Stimulated activated CD4-positive, alpha-beta T cell treated with anti-CD3 and anti-CD28 coated beads, Interleukin-15, amount 100 ng/mL, for 1 hour (primary cell): ENCODE measurements at regions not wholly inside any gene's neighbourhood (a gene's known extent, or its start where the extent isn't known, plus 50 kb on each side); places are given as distances from the start of the nearest gene placed in this dataset.
"Not testable (repeated sequence)": the region's sequence is repeated elsewhere in the genome, so short reads cannot be mapped to it uniquely, and the experiment has no call there.

Experiments
- DNase-seq, 2 donors: peaks; one replicate each; pipeline ENCODE4 v3.0.0-alpha.2; 2020; ENCODE audit warnings: low read depth in 1 of 2, low spot score in 1 of 2

- no peak for DNase-seq
Measured at GRCh38 chr3:150135287-150135721, 164.6 kb upstream of the PFN2 start.

- no peak for DNase-seq
Measured at GRCh38 chr3:150133293-150133692, 162.6 kb upstream of the PFN2 start.

- DNase-seq = no peak
Measured at GRCh38 chr3:150132101-150132749, 161.5 kb upstream of the PFN2 start.

- no peak for DNase-seq
Measured at GRCh38 chr3:150131663-150132062, 161.0 kb upstream of the PFN2 start.

DNA sequence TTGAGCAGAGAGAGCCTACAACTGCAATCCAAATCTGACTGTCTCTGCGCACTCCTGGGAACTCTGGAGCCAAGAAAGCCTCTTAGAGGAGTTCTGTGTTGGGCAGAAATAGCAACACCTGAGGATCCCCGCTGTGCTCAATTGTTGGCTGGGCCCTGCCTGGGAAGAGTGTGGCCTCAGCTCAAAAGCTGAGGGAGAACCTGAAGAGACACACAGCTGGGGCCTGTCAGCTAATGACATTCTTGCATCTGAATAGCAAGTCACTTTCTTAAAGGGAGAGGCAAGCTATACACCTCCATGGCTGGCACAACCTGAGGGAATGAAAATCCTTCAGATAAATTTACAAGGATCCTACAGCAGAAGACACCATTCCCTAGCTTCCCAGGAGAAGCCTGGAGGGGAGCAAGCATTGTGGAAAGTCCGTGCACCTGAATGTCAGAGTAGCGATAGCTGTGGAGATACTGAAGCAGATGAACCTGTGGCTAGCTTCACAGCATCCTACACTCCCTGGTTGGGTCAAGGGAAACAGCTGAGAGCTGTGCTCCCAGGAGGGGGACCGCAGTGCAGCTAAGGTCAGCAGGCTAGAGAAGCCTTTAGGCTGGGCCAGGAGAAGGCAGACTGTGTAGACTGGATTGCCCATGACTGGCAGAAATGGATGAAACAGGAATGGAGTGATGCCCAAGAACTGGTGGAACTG is 159.9 kb upstream of the PFN2 start:
- DNase-seq = no peak

GRCh38 chr3:150129166-150129565 is 158.5 kb upstream of the PFN2 start:
- no peak for DNase-seq

- no peak for DNase-seq
Measured at GRCh38 chr3:150128126-150128525, 157.4 kb upstream of the PFN2 start.

- DNase-seq = no peak
Measured at GRCh38 chr3:150127011-150127490, 156.4 kb upstream of the PFN2 start.

DNA sequence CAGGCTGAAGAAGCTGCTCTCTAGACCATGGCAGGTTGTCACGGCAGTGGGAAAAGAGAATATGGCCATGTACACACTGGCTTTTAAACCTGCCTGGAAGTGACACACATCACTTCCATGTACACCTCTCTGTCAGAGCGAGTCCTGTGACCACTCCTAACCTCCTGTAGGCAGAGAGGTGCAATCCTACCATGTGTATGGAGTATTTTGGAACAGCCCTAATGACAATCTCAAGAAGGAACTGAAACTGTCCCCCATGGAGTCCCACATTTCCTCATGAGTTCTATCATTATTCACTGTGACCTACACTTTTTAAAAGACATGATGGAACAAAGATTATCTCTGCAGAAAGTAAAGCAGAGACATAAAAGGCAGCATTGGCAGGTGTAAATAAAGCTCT is 153.4 kb upstream of the PFN2 start:
- no peak for DNase-seq

GRCh38 chr3:150123249-150123648 is 152.6 kb upstream of the PFN2 start:
- DNase-seq = not testable (repeated sequence)

- no peak for DNase-seq
Measured at GRCh38 chr3:150118219-150118618, 147.5 kb upstream of the PFN2 start.

DNA sequence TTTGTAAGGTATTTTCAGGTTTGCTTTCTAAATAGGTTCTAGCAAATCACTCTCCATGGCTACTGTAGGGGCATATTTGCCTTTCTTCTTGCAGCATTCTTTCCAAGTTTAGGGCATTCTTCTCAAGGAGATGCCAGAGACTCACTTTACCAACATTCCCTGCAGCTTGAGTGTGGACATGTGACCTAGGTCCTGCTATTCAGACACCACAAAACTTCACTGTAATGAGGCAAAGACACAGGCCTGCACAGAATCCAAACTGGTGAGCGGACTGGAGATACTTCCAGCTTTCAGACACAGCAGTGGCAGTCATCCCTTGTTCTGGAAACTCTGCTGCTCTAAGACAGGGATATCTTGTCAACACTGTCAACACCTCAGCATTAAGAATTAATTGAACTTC is 146.4 kb upstream of the PFN2 start:
- no peak for DNase-seq

DNA sequence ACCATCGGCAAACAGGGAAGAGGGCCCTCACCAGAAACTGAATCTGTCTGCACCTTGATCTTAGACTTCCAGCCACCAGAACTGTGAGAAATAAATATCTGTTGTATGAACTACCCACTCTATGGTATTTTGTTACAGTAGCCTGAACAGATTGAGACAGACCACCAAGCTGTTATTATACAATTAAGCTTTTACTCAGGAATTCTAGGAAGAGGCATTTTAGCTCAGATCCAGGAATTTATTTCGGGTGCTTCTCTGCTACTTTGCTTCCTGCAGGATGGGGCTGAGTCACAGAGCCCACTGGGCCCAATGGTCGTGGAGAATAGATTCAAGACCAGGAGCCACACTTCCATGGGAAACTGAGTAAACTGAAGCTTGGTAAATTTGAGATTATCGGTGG is 145.5 kb upstream of the PFN2 start:
- no peak for DNase-seq

DNA sequence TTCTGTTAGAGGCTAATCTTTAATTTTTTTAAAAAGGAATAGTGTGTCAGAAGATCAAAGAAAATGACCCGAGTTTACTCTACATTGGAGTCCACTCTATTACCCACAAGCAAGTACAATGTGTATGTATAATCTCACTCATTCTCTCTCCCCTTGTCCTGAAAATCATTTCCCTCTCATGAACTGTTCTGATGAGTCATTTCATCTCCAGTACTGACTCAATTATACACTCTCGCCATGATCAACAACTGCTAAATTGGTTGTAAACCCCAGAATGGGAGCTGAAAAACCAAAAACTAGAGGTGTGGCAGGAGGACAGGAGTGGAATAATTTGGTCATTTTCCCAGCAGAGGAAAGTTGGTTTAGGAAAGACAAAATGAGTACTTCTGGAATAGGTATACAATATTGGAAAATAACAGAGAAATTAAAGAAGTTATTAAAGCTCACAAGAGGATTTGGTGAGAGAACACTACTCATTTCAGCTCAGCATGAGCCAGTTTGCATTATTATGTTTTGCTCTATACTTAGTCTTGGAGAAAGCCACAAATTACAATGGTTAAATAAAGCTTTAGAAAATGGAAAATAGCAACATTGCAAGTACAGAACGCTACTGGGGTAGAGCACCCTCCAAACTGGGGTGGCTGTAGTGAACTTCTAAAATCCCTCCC is 144.3 kb upstream of the PFN2 start:
- no peak for DNase-seq

DNA sequence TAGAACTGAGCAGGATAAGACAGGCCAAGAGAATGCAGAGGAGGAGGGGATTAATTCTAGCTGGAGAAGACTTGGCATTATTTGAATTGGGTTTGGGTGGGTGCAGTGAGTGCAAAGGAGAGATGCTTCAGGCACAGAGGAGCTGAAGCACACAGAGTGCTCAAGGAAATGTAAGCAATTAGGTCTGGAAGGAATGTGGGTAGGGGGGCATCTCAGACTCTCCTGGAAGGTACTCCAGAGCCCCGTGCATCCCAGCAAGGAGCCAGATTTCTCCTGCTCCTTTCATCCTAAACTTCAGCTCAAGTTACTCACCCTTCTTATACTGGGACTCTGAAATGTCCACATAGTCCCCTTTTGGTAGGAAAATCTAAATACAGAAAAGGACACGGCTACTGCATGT is 143.6 kb upstream of the PFN2 start:
- DNase-seq = no peak

DNA sequence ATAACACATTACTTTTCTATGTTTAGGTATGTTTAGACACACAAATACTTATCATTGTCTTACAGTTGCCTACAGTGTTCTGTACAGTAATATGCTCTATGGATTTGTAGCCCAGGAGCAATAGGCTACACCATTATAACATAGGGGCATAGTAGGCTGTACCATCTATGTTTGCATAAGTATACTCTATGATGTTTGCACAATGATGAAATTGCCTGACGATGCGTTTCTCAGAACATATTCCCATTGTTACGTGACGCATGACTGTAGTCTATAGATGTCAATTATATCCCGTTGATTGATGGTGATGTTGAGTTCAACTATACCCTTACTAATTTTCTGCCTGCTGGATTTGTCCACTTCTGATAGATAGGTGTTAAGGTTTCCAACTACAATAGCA is 139.4 kb upstream of the PFN2 start:
- DNase-seq = no peak

DNA sequence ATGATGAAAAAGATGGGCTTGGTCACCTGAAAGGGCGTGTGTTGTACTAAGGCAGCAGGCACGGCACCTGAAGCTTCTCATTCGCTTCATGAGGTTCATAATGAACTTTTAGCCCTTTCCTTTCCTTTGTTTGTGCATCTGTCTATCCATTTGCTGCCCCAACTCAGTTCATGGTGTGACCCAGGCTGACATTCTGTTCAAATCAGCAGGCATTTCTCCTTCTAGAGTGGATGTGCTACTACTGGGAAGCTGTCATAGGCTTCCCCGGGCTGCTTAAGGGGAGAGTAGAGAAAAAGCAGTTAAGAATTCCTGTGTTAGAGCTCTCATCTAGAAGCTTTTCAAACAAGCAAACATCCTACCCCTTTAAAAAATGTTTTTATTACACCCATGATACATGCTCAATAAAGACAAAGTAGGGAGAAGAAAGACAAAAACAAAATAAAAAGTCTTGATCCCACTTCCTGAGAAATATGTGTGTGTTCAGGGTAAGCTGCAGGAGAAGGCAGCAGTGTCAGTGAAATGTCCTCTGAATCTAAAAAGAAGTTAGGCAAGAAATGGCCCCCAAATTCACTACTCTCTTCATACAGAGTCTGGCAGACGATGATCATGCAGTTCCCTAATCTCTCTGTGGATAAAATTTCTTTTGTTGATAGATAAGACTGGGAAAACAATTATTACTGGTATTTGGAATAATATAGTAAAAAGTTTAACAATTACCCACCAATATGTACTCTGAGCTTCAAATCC is 136.9 kb upstream of the PFN2 start:
- DNase-seq = no peak

GRCh38 chr3:150106740-150107428 is 136.2 kb upstream of the PFN2 start:
- no peak for DNase-seq

- no peak for DNase-seq
Measured at GRCh38 chr3:150105886-150106612, 135.4 kb upstream of the PFN2 start.

- no peak for DNase-seq
Measured at GRCh38 chr3:150105025-150105424, 134.3 kb upstream of the PFN2 start.
